MM.1S (cell line): ENCODE measurements at regions not wholly inside any gene's neighbourhood (a gene's known extent, or its start where the extent isn't known, plus 50 kb on each side); places are given as distances from the start of the nearest gene placed in this dataset.

ENCODE experiments used
- DNase-seq: peaks from one replicate; pipeline ENCODE4 v3.0.0-alpha.2; 2015
- H2AFZ ChIP-seq: fragments of 300-600 bp; sonication (generic); 2 replicates; pipeline ENCODE4 v1.6.0; 2016; ENCODE audit warnings: antibody characterized with exemption, low read length
- H3F3A ChIP-seq: fragments of 300-600 bp; sonication (generic); 2 replicates; pipeline ENCODE4 v1.6.1; 2016; ENCODE audit warnings: mild to moderate bottlenecking, antibody characterized with exemption, low read length, moderate library complexity, mixed read lengths; ENCODE audit not compliant: insufficient read depth
- H3K27ac ChIP-seq: fragments of 300-600 bp; sonication (generic); 2 replicates; pipeline ENCODE4 v1.5.1; 2016; ENCODE audit warnings: mild to moderate bottlenecking, low read length
- H3K27me3 ChIP-seq: fragments of 300-600 bp; sonication (generic); replicated peaks from 2 replicates; pipeline ENCODE4 v1.6.0; 2016; ENCODE audit warnings: low read length; ENCODE audit not compliant: insufficient read depth
- H3K36me3 ChIP-seq: fragments of 300-600 bp; sonication (generic); replicated peaks from 2 replicates; pipeline ENCODE4 v1.6.1; 2016; ENCODE audit warnings: mild to moderate bottlenecking, low read length, mixed read lengths; ENCODE audit not compliant: insufficient read depth
- H3K4me1 ChIP-seq: fragments of 300-600 bp; sonication (generic); 2 replicates; pipeline ENCODE4 v1.6.1; 2016; ENCODE audit warnings: low read length, mixed read lengths
- H3K4me2 ChIP-seq: fragments of 300-600 bp; sonication (generic); 2 replicates; pipeline ENCODE4 v1.6.0; 2016; ENCODE audit warnings: low read depth, low read length
- H3K4me3 ChIP-seq: fragments of 300-600 bp; sonication (generic); 2 replicates; pipeline ENCODE4 v1.5.1; 2016; ENCODE audit warnings: low read length, mixed read lengths
- H3K79me2 ChIP-seq: fragments of 300-600 bp; sonication (generic); 2 replicates; pipeline ENCODE4 v1.6.1; 2016; ENCODE audit warnings: mixed run types, low read length, mixed read lengths
- H3K9ac ChIP-seq: fragments of 300-600 bp; sonication (generic); 2 replicates; pipeline ENCODE4 v1.6.1; 2016; ENCODE audit warnings: low read length, mixed read lengths
- H3K9me2 ChIP-seq: fragments of 300-600 bp; sonication (generic); replicated peaks from 2 replicates; pipeline ENCODE4 v1.6.1; 2016; ENCODE audit warnings: mild to moderate bottlenecking, low read length, mixed read lengths; ENCODE audit not compliant: insufficient read depth
- H3K9me3 ChIP-seq: fragments of 300-600 bp; sonication (generic); replicated peaks from 2 replicates; pipeline ENCODE4 v1.6.1; 2016; ENCODE audit warnings: mild to moderate bottlenecking, low read length, mixed read lengths; ENCODE audit not compliant: insufficient read depth
- H4K20me1 ChIP-seq: fragments of 300-600 bp; sonication (generic); 2 replicates; pipeline ENCODE4 v1.6.1; 2016; ENCODE audit warnings: mild to moderate bottlenecking, low read length, moderate library complexity, mixed read lengths; ENCODE audit not compliant: insufficient read depth
- EZH2 ChIP-seq: fragments of 300-600 bp; sonication (generic); optimal IDR thresholded peaks from 2 replicates; pipeline ENCODE3; 2017; ENCODE audit warnings: low read depth, mild to moderate bottlenecking, antibody characterized with exemption, low read length, mixed read lengths
- EZH2phosphoT487 ChIP-seq: fragments of 300-600 bp; sonication (generic); IDR thresholded peaks from 2 replicates; pipeline ENCODE4 v1.6.1; 2018; ENCODE audit warnings: antibody characterized with exemption, low read length
- TF ChIP-seq, protein P1 (sequence below): fragments of 300-600 bp; sonication (generic); IDR thresholded peaks from 2 replicates; pipeline ENCODE4 v1.5.1; 2016; ENCODE audit warnings: antibody characterized with exemption, low read length, mixed read lengths

DNA sequence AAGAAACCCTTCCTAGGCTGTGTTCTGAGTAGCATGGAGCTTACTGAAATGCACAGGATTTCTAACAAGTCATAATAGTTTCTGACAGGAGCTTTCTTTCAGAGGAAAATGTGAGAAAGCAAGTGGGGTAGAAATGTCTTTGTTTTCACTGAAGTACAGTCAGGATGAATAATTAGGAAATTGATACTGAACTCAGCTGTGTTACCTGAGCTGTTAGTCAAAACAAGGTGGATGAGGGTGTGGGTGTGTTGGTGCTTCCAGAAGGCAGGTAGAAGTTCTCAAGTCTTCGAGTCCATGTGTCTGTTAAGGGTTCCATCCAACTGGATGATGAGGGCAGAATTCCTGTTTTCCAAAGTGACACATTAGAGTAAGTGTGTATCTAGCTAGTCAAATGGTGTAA, 122.4 kb downstream of the BASP1 start:
- Histone ChIP-seq H3K9me2 (no peaks in the 10 kb centered on the region), H3K9ac (no peak overlapping the region), H3F3A (no peaks in the 10 kb centered on the region; the same call in 1 of the 2 replicates), H3K9me3 (no peaks in the 10 kb centered on the region), H3K4me3 (no peak overlapping the region), H3K79me2 (no peaks in the 10 kb centered on the region), H3K27ac (no peak overlapping the region), H3K36me3 (no peaks in the 10 kb centered on the region), H4K20me1 (no peaks in the 10 kb centered on the region), H3K4me2 (no peak overlapping the region), H3K27me3 (no peaks in the 10 kb centered on the region), H3K4me1 (peaks cover 8% of the 10 kb centered on the region), H2AFZ (no peak overlapping the region)
- DNase-seq, result no peak
- TF ChIP-seq, protein P1, sequence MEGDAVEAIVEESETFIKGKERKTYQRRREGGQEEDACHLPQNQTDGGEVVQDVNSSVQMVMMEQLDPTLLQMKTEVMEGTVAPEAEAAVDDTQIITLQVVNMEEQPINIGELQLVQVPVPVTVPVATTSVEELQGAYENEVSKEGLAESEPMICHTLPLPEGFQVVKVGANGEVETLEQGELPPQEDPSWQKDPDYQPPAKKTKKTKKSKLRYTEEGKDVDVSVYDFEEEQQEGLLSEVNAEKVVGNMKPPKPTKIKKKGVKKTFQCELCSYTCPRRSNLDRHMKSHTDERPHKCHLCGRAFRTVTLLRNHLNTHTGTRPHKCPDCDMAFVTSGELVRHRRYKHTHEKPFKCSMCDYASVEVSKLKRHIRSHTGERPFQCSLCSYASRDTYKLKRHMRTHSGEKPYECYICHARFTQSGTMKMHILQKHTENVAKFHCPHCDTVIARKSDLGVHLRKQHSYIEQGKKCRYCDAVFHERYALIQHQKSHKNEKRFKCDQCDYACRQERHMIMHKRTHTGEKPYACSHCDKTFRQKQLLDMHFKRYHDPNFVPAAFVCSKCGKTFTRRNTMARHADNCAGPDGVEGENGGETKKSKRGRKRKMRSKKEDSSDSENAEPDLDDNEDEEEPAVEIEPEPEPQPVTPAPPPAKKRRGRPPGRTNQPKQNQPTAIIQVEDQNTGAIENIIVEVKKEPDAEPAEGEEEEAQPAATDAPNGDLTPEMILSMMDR, result no peak
- no peak for TF ChIP-seq EZH2phosphoT487
- TF ChIP-seq EZH2, result no peak

DNA sequence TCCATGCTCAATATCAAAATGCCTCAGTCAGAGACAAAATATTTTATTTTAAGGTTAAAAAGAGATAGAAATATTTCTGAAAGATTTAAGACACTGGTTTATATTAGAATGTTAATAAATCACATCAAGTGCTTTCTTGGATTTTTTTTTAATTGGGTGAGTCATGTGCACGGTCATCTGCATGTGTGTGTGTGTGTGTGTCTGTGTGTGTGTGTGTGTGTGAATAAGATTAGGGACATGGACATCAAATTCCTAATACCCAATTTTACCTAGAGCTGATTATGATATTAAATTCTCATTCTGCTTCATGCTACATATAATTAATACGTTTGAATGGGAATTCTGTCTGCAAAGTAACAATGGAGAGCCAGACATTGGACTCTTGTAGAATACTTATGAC, 122.9 kb downstream of the BASP1 start:
- TF ChIP-seq, protein P1, result no peak
- no peak for TF ChIP-seq EZH2
- TF ChIP-seq EZH2phosphoT487, result no peak
- no peaks in the 10 kb centered on the region for H3K9me3 ChIP-seq
- H3K9me2 ChIP-seq, result no peaks in the 10 kb centered on the region
- H3K27me3 ChIP-seq, result no peaks in the 10 kb centered on the region
- H3K4me1 ChIP-seq, result peaks cover 8% of the 10 kb centered on the region
- H4K20me1 ChIP-seq, result no peaks in the 10 kb centered on the region
- H3F3A ChIP-seq, result no peaks in the 10 kb centered on the region; the same call in 1 of the 2 replicates
- DNase-seq, result no peak
- H2AFZ ChIP-seq, result no peak overlapping the region
- no peak overlapping the region for H3K4me2 ChIP-seq
- H3K9ac ChIP-seq, result no peak overlapping the region
- no peaks in the 10 kb centered on the region for H3K79me2 ChIP-seq
- H3K4me3 ChIP-seq, result no peak overlapping the region
- no peak overlapping the region for H3K27ac ChIP-seq
- no peaks in the 10 kb centered on the region for H3K36me3 ChIP-seq

DNA sequence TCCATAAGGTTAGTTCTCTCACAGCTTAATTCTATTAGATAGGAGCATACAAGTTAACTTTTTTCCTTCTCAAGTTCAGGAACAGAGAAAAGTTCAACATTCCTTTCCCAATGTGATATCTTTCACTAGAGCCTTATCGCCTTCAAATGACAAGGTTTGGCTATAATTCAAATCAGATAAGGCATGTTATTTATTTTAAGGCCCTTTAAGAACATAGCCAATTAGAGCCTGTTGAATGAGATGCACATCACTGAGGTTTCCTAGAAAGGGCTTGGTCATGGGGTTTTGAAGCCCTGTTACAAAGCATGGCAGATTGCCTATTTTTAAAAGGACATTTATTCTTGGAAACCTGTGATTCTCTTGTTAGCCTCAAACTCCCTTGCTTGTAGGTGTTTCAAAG, 123.4 kb downstream of the BASP1 start:
- Histone ChIP-seq H3K27me3 (no peaks in the 10 kb centered on the region), H3K9ac (no peak overlapping the region), H3F3A (no peaks in the 10 kb centered on the region; the same call in 1 of the 2 replicates), H3K9me2 (no peaks in the 10 kb centered on the region), H3K4me1 (peaks cover 8% of the 10 kb centered on the region), H4K20me1 (no peaks in the 10 kb centered on the region), H3K4me2 (no peak overlapping the region), H2AFZ (no peak overlapping the region), H3K79me2 (no peaks in the 10 kb centered on the region), H3K27ac (no peak overlapping the region), H3K36me3 (no peaks in the 10 kb centered on the region), H3K4me3 (no peak overlapping the region), H3K9me3 (no peaks in the 10 kb centered on the region)
- TF ChIP-seq EZH2, result no peak
- TF ChIP-seq EZH2phosphoT487, result no peak
- TF ChIP-seq, protein P1, result no peak
- no peak for DNase-seq
